A673 (cell line): ENCODE measurements at regions not wholly inside any gene's neighbourhood (a gene's known extent, or its start where the extent isn't known, plus 50 kb on each side); places are given as distances from the start of the nearest gene placed in this dataset.

Experiments
- CTCF ChIP-seq: fragments of 300-800, 200-600 bp; sonication (generic); conservative IDR thresholded peaks from 2 replicates; pipeline ENCODE4 v1.5.1; 2017; ENCODE audit warnings: low read depth, mild to moderate bottlenecking, antibody characterized with exemption, low read length, moderate library complexity, mixed read lengths
- EZH2 ChIP-seq: fragments of 200-600 bp; sonication (generic); IDR thresholded peaks from 2 replicates; pipeline ENCODE4 v1.6.1; 2017; ENCODE audit warnings: borderline replicate concordance, low read depth, mild to moderate bottlenecking, mixed read lengths, antibody characterized with exemption, low read length; ENCODE audit not compliant: poor library complexity, severe bottlenecking

DNA sequence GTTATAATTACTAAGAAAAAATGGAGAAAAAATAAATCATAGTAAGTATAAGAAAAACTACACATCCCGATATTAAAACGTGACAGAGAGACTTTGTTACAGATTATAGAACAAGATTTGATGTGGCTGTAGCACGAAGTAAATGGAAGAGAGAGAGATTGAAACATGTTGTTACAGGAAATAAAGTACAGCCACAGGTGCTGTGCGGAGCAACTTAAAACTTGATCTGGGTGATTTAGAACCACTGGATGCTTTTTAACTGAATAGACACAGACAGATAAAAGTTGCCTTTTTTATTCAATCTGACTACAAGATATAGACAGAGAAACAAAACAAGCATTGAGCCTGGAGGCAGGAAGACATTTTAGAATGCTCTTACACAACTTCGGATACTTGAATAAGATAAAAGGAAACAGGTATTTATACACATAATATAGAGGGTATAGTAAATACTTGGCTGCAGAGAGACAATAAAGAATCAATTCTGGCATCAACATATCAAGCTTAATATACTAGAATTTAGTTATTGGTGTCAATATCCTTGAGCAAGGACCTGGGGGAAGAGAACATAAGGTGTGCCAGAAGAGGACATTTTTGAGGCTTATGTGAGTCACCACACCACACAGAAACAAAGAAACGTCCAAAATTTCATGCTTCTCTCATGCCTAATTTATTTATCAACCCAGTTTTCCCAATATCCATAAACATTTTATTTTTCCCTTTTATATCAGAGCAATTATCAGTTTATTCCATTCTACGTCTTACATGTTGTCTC lies 548.5 kb downstream of the SLITRK1 start:
- TF ChIP-seq CTCF: no peak
- TF ChIP-seq EZH2: no peak
